Right lobe of liver (tissue), 4 donors: ENCODE measurements at regions not wholly inside any gene's neighbourhood (a gene's known extent, or its start where the extent isn't known, plus 50 kb on each side); places are given as distances from the start of the nearest gene placed in this dataset.

Source experiments
- CTCF ChIP-seq, 4 donors: fragments of 200-600 bp in 3 of 4; fragments of 450-650 bp in 1 of 4; IDR thresholded peaks; one replicate each; pipeline versions ENCODE4 v1.5.1 to v1.8.0; 2016 to 2022; ENCODE audit warnings: antibody characterized with exemption in 4 of 4, mild to moderate bottlenecking in 2 of 4
- POLR2A ChIP-seq: fragments of 450-650 bp; IDR thresholded peaks from one replicate; pipeline ENCODE4 v1.6.1; 2017; ENCODE audit warnings: antibody characterized with exemption, mild to moderate bottlenecking
- donor health status: DM: no; HTN: no; CAD: no.
- donor health status: DM: no; HTN: no; CAD: no.
- donor health status: DM: no; HTN: yes; CAD: no.

GRCh38 chr5:74251141-74252035 is 389.1 kb downstream of the ENC1 start:
- TF ChIP-seq CTCF (IDR thresholded peaks at IDR 0.05) (no peak), POLR2A (no peak)
